HepG2 (cell line): ENCODE measurements at regions not wholly inside any gene's neighbourhood (a gene's known extent, or its start where the extent isn't known, plus 50 kb on each side); places are given as distances from the start of the nearest gene placed in this dataset.

ENCODE experiments used
- ATAC-seq: fragments of 200-7000 bp; cut with Tn5 transposase; 3 replicates; pipeline ENCODE4 v1.9.1; 2020; ENCODE audit warnings: mild to moderate bottlenecking, moderate library complexity
- BruUV-seq: library from RNA; stranded (reverse); fragments of 400-500 nt; replicated peaks from 2 replicates; lab custom pipeline; 2021; lab: Mats Ljungman, UMichigan
- CTCF ChIA-PET: fragments of 300-600 bp; formaldehyde crosslinking; extraction: SDS; loops from one replicate; lab custom pipeline; 2021; ENCODE audit warnings: low total read pairs, inconsistent platforms, low intra/inter-chr PET ratio; lab: Yijun Ruan, JAX
- POLR2A ChIA-PET: fragments of 350-600 bp; sonication (Branson Sonifier 250); formaldehyde crosslinking; loops from one replicate; lab custom pipeline; 2020; ENCODE audit warnings: antibody characterized with exemption, inconsistent platforms; lab: Yijun Ruan, JAX
- DNase-seq: peaks from one replicate; pipeline ENCODE4 v3.0.0-alpha.2; 2015; ENCODE audit warnings: low spot score
- FAIRE-seq: peaks from 3 replicates; lab custom pipeline; 2011; peaks lifted over from hg19 to GRCh38; lab: Jason Lieb, UNC
- H2AFZ ChIP-seq: one replicate; pipeline ENCODE4 v1.6.1; 2011; ENCODE audit warnings: low read length, inconsistent platforms
- H3K27ac ChIP-seq: fragments of 300-600 bp; 3 replicates; pipeline ENCODE4 v1.8.0; 2011; ENCODE audit warnings: mixed run types, mild to moderate bottlenecking, mixed read lengths, low read length, inconsistent platforms; ENCODE audit not compliant: insufficient read depth; ENCODE audit errors: extremely low read length
- H3K27me3 ChIP-seq, 2 experiments: fragments of 200-600 bp in 1 of 2; 2 replicates in 1 of 2; 3 replicates in 1 of 2; pipeline versions ENCODE4 v1.6.0 to v1.8.0; 2011; ENCODE audit warnings: low read length in 2 of 2, mild to moderate bottlenecking in 2 of 2, moderate library complexity in 2 of 2, inconsistent platforms in 1 of 2; ENCODE audit not compliant: insufficient read depth in 2 of 2, control insufficient read depth in 1 of 2
- H3K36me3 ChIP-seq, 2 experiments: fragments of 200-600 bp in 1 of 2; replicated peaks in 1 of 2; 2 replicates in 1 of 2; 3 replicates in 1 of 2; pipeline versions ENCODE4 v1.5.1 to v1.8.0; 2011; ENCODE audit warnings: low read length in 2 of 2, inconsistent platforms in 1 of 2; ENCODE audit not compliant: insufficient read depth in 2 of 2, control insufficient read depth in 1 of 2
- H3K4me1 ChIP-seq: 2 replicates; pipeline ENCODE4 v1.5.1; 2012; ENCODE audit warnings: low read length, inconsistent platforms; ENCODE audit not compliant: insufficient read depth
- H3K4me2 ChIP-seq: 2 replicates; pipeline ENCODE4 v1.6.0; 2011; ENCODE audit warnings: low read depth, low read length, inconsistent platforms
- H3K4me3 ChIP-seq, 3 experiments: fragments of 200-600 bp in 1 of 3; sonication (generic), shearing (Covaris generic) in 1 of 3; replicated peaks in 1 of 3; 2 replicates each; pipeline ENCODE4 v1.5.1; 2011 to 2016; ENCODE audit warnings: low read length in 3 of 3, inconsistent platforms in 2 of 3, low read depth in 2 of 3, mild to moderate bottlenecking in 2 of 3, control low read depth in 1 of 3, mixed read lengths in 1 of 3; ENCODE audit not compliant: insufficient read depth in 1 of 3
- H3K79me2 ChIP-seq: one replicate; pipeline ENCODE4 v1.6.1; 2011; ENCODE audit warnings: low read length, inconsistent platforms; ENCODE audit not compliant: insufficient read depth
- H3K9ac ChIP-seq: 2 replicates; pipeline ENCODE4 v1.6.0; 2011; ENCODE audit warnings: mild to moderate bottlenecking, low read depth, low read length, inconsistent platforms; ENCODE audit not compliant: insufficient read depth
- H3K9me3 ChIP-seq: 2 replicates; pipeline ENCODE4 v1.5.1; 2012; ENCODE audit warnings: mild to moderate bottlenecking, low read length
- H4K20me1 ChIP-seq: 2 replicates; pipeline ENCODE4 v1.6.0; 2011; ENCODE audit warnings: inconsistent platforms, mild to moderate bottlenecking, low read length, moderate library complexity; ENCODE audit not compliant: insufficient read depth
- ARHGAP35 ChIP-seq: sonication (generic); formaldehyde crosslinking; IDR thresholded peaks from 2 replicates; pipeline ENCODE4 v1.9.0; 2022; ENCODE audit warnings: mild to moderate bottlenecking, inconsistent platforms, moderate library complexity, missing genetic modification reagents, borderline replicate concordance
- ELF3 ChIP-seq: IDR thresholded peaks from 2 replicates; pipeline ENCODE4 v1.6.1; 2016; ENCODE audit warnings: missing genetic modification reagents, missing compliant biosample characterization
- KLF15 ChIP-seq: sonication (generic); formaldehyde crosslinking; IDR thresholded peaks from 2 replicates; pipeline ENCODE4 v1.8.1; 2023; ENCODE audit warnings: borderline replicate concordance, mild to moderate bottlenecking, inconsistent platforms, missing genetic modification reagents, mixed read lengths
- NFRKB ChIP-seq: fragments of 450-650 bp; IDR thresholded peaks from 2 replicates; pipeline ENCODE4 v1.6.1; 2017
- PAWR ChIP-seq: sonication (generic); formaldehyde crosslinking; IDR thresholded peaks from 2 replicates; pipeline ENCODE4 v1.4.0; 2020; ENCODE audit warnings: missing genetic modification reagents, mild to moderate bottlenecking, borderline replicate concordance
- ZBTB1 ChIP-seq: sonication (generic); formaldehyde crosslinking; IDR thresholded peaks from 2 replicates; pipeline ENCODE4 v1.4.0; 2020; ENCODE audit warnings: missing genetic modification reagents, borderline replicate concordance
- ZBTB7B ChIP-seq: sonication (generic); formaldehyde crosslinking; IDR thresholded peaks from 2 replicates; pipeline ENCODE4 v1.4.0; 2020; ENCODE audit warnings: missing genetic modification reagents
- ZNF260 ChIP-seq: sonication (generic); formaldehyde crosslinking; IDR thresholded peaks from 2 replicates; pipeline ENCODE4 v1.4.0; 2020; ENCODE audit warnings: missing genetic modification reagents, low read depth, mild to moderate bottlenecking, borderline replicate concordance
- ZNF407 ChIP-seq: sonication (generic); formaldehyde crosslinking; IDR thresholded peaks from one replicate; pipeline ENCODE4 v1.5.1; 2020; ENCODE audit warnings: mild to moderate bottlenecking, missing genetic modification reagents; ENCODE audit errors: not compliant biosample characterization
- ZNF773 ChIP-seq: sonication (generic); formaldehyde crosslinking; IDR thresholded peaks from 2 replicates; pipeline ENCODE4 v1.4.0; 2020; ENCODE audit warnings: missing genetic modification reagents, borderline replicate concordance
- in situ Hi-C: cut with HindIII; loops from 2 replicates; pipeline ENCODE4 v1.10.0; 2017; ENCODE audit warnings: low pct_unique_long_range_greater_than_20kb; ENCODE audit not compliant: extremely low pct_ligation_motif_present
- intact Hi-C: fragments of 100-400 bp; cut with micrococcal nuclease; formaldehyde crosslinking; loops from one replicate; pipeline ENCODE4 v1.10.0; 2022; ENCODE audit not compliant: unreplicated experiment

DNA sequence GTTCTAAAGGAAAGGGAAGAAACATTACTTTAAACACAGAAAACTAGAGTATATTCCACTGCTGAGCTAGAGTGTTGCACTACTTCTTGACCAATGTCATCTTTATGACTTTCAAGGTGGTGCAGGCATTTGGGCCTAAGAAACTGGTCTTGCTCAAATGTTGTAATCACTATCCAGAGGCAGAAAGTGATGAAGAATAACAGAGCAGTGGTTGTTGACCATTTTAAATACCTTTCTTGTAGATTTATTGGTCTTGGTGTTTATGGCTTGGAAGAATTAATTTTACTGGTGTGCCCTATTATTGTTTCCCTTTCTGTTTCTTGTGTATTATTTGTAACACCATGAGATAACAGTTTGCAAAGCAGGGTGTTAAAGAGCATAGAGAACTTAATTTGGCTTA, 56.9 kb upstream of the SCN7A start:
- BruUV-seq, result no TSS peak
- no peak overlapping the region for H3K9ac ChIP-seq
- H3K79me2 ChIP-seq, result no peaks in the 10 kb centered on the region
- no peaks in the 10 kb centered on the region for H4K20me1 ChIP-seq
- no peak overlapping the region for H3K27ac ChIP-seq
- DNase-seq (no peak), ATAC-seq (no peak), FAIRE-seq (no peak)
- H3K36me3 ChIP-seq, result no peaks in the 10 kb centered on the region
- H3K27me3 ChIP-seq, result no peaks in the 10 kb centered on the region
- no peak for TF ChIP-seq KLF15 (CRISPR knock-in tag)
- in situ Hi-C loops (no loop called here), intact Hi-C loops (no loop called here)
- H2AFZ ChIP-seq, result no peak overlapping the region
- H3K4me2 ChIP-seq, result no peak overlapping the region
- CTCF ChIA-PET, result no interaction called here
- no peaks in the 10 kb centered on the region for H3K4me1 ChIP-seq
- H3K4me3 ChIP-seq, result no peak overlapping the region
- H3K9me3 ChIP-seq, result no peaks in the 10 kb centered on the region
- POLR2A ChIA-PET, result no interaction called here

- no peak overlapping the region for H3K27ac ChIP-seq
- DNase-seq (no peak), FAIRE-seq (no peak), ATAC-seq (no peak)
- H3K4me3 ChIP-seq, result no peak overlapping the region
- ChIA-PET CTCF (no interaction called here), POLR2A (no interaction called here)
- H3K9ac ChIP-seq, result no peak overlapping the region
- no peaks in the 10 kb centered on the region for H3K36me3 ChIP-seq
- no peaks in the 10 kb centered on the region for H3K79me2 ChIP-seq
- BruUV-seq, result no TSS peak
- no peak overlapping the region for H2AFZ ChIP-seq
- H3K4me1 ChIP-seq, result no peaks in the 10 kb centered on the region
- H3K27me3 ChIP-seq, result no peaks in the 10 kb centered on the region
- intact Hi-C loops, result no loop called here
- no peaks in the 10 kb centered on the region for H3K9me3 ChIP-seq
- H3K4me2 ChIP-seq, result no peak overlapping the region
- no peaks in the 10 kb centered on the region for H4K20me1 ChIP-seq
- in situ Hi-C loops, result no loop called here
- TF ChIP-seq NFRKB (no peak), ZNF773 (CRISPR knock-in tag) (no peak), PAWR (CRISPR knock-in tag) (no peak), ZNF407 (no peak), ZNF260 (no peak), ARHGAP35 (CRISPR knock-in tag) (no peak), ELF3 (no peak), ZBTB1 (no peak), ZBTB7B (CRISPR knock-in tag) (no peak)
Observed at GRCh38 chr2:166545473-166545872, 51.4 kb upstream of the SCN7A start.
